ENCODE measurements at regions not wholly inside any gene's neighbourhood (a gene's known extent, or its start where the extent isn't known, plus 50 kb on each side); places are given as distances from the start of the nearest gene placed in this dataset.

DNA sequence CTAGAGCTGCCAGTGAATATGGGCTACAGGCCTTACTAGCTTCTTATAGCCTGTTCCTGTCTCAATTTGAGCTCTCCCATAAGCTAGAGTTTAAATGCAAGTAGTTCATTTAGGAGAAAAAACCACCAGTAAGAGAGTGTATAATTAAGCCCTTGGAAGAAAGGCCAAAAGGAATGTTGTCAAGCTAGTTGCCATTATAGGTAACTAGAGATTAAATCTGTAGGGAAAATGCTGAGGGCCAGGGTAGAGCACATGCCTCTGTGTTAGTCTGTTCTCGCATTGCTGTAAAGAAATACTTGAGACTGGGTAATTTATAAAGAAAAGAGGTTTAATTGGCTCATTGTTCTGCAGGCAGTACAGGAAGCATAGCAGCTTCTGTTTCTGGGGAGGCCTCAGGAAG, 410.2 kb downstream of the MID1IP1 start:
- no peak overlapping the region for H3K4me3 ChIP-seq (ENCODE audit: low read depth, low read length)
- TF ChIP-seq, protein P1, sequence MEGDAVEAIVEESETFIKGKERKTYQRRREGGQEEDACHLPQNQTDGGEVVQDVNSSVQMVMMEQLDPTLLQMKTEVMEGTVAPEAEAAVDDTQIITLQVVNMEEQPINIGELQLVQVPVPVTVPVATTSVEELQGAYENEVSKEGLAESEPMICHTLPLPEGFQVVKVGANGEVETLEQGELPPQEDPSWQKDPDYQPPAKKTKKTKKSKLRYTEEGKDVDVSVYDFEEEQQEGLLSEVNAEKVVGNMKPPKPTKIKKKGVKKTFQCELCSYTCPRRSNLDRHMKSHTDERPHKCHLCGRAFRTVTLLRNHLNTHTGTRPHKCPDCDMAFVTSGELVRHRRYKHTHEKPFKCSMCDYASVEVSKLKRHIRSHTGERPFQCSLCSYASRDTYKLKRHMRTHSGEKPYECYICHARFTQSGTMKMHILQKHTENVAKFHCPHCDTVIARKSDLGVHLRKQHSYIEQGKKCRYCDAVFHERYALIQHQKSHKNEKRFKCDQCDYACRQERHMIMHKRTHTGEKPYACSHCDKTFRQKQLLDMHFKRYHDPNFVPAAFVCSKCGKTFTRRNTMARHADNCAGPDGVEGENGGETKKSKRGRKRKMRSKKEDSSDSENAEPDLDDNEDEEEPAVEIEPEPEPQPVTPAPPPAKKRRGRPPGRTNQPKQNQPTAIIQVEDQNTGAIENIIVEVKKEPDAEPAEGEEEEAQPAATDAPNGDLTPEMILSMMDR (IDR thresholded peaks at IDR 0.05; ENCODE audit: borderline replicate concordance, insufficient read depth, low read depth, low read length), result no peak

DNA sequence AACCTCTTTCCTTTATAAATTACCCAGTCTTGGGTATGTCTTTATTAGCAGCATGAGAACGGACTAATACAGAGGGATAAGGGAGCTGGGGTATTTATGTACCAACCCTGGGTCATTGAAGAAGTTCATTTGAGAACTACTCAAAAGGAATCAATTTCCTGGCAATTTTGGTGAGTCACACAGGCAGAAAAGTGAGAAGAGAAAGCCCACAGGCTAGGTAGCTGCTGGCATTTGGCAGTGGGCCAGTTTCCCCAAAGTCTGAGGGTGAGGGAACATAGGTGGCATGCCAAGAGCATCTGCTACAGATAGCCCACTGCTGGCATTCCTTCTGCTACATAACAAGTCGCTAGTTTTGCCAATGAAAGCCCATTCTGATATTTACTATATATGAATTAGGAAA, 411.2 kb downstream of the MID1IP1 start:
- no peak overlapping the region for H3K4me3 ChIP-seq (ENCODE audit: low read depth, low read length)
- TF ChIP-seq, protein P1 (IDR thresholded peaks at IDR 0.05; ENCODE audit: borderline replicate concordance, insufficient read depth, low read depth, low read length), result no peak

DNA sequence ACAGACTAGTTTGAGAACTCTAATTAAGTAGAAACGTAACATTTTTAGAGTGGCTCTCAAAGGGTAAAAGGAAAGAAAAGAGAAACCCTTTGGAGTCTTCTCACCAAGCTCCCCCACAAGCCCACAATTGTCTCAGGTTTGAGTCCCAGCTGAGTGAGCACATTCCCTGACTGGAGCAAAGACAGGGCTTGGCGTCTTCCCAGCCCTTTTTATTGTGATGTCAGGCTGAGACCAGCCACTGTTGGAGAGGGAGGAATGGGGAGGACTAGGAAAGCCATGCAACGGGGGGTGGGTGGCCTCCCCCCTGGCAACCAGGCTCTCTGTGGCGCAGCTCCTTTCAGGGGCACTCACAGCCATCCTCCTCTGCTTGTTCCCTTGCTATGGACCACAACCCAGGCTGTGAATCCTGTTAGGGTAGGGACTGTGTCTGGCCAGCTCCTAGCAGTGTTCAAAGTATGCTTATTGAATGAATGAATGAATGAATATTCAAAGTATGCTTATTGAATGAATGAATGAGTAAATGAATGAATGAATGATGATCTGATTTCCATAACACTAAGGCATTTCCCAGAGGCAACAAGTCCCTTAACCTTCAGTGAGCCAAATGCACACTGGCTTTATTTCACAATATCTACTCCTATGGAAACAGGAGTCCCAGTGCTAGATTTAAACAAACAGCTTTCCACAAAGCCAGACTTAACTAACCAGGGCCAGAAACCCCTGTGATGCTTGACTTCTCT, 413.3 kb downstream of the MID1IP1 start:
- TF ChIP-seq, protein P1 (IDR thresholded peaks at IDR 0.05; ENCODE audit: borderline replicate concordance, insufficient read depth, low read depth, low read length), result no peak
- H3K4me3 ChIP-seq (ENCODE audit: low read depth, low read length), result no peak overlapping the region

DNA sequence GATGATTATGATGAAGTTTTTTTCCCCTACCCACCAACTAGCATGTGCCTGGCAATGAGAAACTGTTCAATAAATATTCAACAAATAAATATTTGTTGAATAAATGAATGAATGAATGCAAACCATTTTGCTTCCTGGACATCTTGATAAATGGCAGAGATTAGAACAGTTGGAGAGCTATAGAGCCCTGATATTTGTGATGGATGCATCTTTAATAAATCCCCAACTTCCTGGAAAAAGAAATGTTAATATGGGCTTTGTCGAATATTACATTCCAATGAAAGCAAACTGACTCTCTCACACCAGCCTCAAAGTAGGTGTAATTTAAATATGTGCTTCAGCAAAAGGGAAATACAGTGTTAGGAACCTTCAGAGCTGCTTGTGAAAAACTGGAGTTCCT, 419.7 kb downstream of the MID1IP1 start:
- TF ChIP-seq, protein P1 (IDR thresholded peaks at IDR 0.05; ENCODE audit: borderline replicate concordance, insufficient read depth, low read depth, low read length), result no peak
- H3K4me3 ChIP-seq (ENCODE audit: low read depth, low read length), result no peak overlapping the region

DNA sequence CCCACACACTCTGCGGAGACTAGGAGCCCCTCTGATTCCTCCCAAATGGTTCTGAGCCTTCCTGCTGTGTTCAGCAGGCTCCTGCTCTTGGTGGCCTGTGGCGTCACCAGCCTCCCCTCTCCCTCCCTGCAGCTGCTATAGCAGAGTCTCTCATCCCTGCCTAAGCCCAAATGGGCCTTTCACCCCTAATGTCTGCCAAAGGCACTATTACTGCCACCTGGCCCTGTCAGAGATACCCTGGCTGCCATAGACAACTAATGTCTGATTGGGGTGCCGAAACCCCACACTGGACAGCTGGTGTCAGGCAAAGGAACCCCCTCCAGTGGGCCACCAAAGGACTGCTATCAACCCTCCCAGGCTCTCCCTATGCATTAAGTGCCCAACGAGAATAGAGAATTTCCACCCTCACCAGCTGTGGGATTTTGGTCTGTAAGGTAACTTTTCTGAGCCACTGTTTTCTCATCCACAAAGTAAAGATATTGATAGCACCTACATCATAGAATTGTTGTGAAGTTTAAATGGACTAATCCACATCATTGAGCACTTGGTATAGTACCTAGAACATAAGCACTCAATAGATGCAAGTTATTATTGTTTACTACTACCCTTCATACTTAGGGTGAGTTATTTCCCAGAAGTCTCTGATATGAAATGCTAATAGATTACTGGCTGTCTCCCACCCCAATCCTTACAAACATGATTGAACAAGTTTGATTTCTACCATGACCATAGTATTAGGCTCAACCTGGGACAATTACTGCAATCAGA, 421.3 kb downstream of the MID1IP1 start:
- H3K4me3 ChIP-seq (ENCODE audit: low read depth, low read length), result no peak overlapping the region
- TF ChIP-seq, protein P1 (IDR thresholded peaks at IDR 0.05; ENCODE audit: borderline replicate concordance, insufficient read depth, low read depth, low read length), result no peak

DNA sequence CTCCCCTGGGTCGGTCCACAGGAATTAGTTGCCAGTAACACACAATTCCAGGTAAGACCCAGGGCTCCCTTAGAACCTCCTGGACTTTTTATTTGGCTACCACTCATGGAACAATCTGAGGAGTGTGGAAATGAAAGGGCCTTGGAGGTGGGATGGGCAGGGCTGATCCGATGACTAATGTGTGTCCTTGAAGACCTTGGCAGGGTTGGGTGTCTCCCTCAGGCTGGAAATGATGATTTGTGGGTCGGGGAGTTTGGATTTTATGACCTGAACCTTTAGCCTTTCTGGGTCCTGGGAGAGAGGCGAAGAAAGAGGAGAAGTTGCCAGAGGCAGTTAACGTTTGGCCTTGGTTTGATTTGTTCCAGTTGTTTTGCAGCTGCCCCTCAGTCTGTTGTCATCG, 425.0 kb downstream of the MID1IP1 start:
- H3K4me3 ChIP-seq (ENCODE audit: low read depth, low read length), result no peak overlapping the region
- TF ChIP-seq, protein P1 (IDR thresholded peaks at IDR 0.05; ENCODE audit: borderline replicate concordance, insufficient read depth, low read depth, low read length), result no peak

DNA sequence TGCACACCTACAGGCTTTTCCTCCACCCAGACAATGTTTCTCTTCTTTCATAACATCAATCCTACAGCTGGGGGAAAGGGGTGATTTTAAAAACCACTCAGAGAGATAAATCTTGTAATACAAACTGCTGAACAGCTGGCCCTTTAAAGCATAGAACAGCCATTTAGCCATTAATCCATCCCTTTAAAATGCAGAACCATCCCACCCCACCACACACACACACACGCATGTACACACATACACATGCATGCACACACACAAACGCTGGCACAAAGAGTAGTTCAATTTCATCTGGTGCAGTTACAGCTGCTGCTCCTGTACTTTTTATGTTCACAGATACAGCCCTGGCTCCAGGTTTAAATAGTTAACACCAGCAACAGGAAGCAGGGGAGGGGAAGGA, 426.1 kb downstream of the MID1IP1 start:
- TF ChIP-seq, protein P1 (IDR thresholded peaks at IDR 0.05; ENCODE audit: borderline replicate concordance, insufficient read depth, low read depth, low read length), result no peak

More for the DNA sequence above, 426.1 kb downstream of the MID1IP1 start:
- no peak overlapping the region for H3K4me3 ChIP-seq (ENCODE audit: low read depth, low read length)

Data from GM12875 (cell line).